Parathyroid adenoma (tissue), 2 donors: ENCODE measurements at regions not wholly inside any gene's neighbourhood (a gene's known extent, or its start where the extent isn't known, plus 50 kb on each side); places are given as distances from the start of the nearest gene placed in this dataset.

Experiments
- H2AFZ ChIP-seq: fragments of 300-600 bp; sonication (generic); one replicate; pipeline ENCODE4 v1.7.0; 2017; ENCODE audit warnings: antibody characterized with exemption, mild to moderate bottlenecking
- H3K27ac ChIP-seq: fragments of 300-600 bp; sonication (generic); one replicate; pipeline ENCODE4 v1.7.0; 2017
- H3K27me3 ChIP-seq: fragments of 300-600 bp; sonication (generic); one replicate; pipeline ENCODE4 v1.7.0; 2017; ENCODE audit warnings: low read length; ENCODE audit not compliant: control insufficient read depth, insufficient read depth
- H3K36me3 ChIP-seq: fragments of 300-600 bp; sonication (generic); one replicate; pipeline ENCODE4 v1.7.0; 2017; ENCODE audit warnings: low read length; ENCODE audit not compliant: control insufficient read depth, insufficient read depth
- H3K4me1 ChIP-seq: fragments of 300-600 bp; sonication (generic); one replicate; pipeline ENCODE4 v1.7.0; 2017; ENCODE audit warnings: control low read depth
- H3K4me2 ChIP-seq: fragments of 300-600 bp; sonication (generic); one replicate; pipeline ENCODE4 v1.7.0; 2017; ENCODE audit warnings: low read length
- H3K4me3 ChIP-seq: fragments of 300-600 bp; sonication (generic); one replicate; pipeline ENCODE4 v1.7.0; 2017; ENCODE audit warnings: low read depth, low read length
- H3K79me2 ChIP-seq: fragments of 300-600 bp; sonication (generic); one replicate; pipeline ENCODE4 v1.7.0; 2017; ENCODE audit warnings: control low read depth
- H3K9ac ChIP-seq: fragments of 300-600 bp; sonication (generic); one replicate; pipeline ENCODE4 v1.7.0; 2017; ENCODE audit warnings: mild to moderate bottlenecking
- H3K9me3 ChIP-seq: fragments of 300-600 bp; sonication (generic); one replicate; pipeline ENCODE4 v1.7.0; 2017; ENCODE audit warnings: low read length; ENCODE audit not compliant: control insufficient read depth
- CTCF ChIP-seq: fragments of 300-600 bp; sonication (generic); IDR thresholded peaks from one replicate; pipeline ENCODE4 v1.7.0; 2017; ENCODE audit warnings: antibody characterized with exemption, mild to moderate bottlenecking
- donor health status: primary hyperparathyroidism.

- Histone ChIP-seq H3K79me2 (no peaks in the 10 kb centered on the region), H3K36me3 (no peaks in the 10 kb centered on the region)
These were observed 101.4 kb downstream of the ADRA2C start for GRCh38 chr4:3867403-3868100.

DNA sequence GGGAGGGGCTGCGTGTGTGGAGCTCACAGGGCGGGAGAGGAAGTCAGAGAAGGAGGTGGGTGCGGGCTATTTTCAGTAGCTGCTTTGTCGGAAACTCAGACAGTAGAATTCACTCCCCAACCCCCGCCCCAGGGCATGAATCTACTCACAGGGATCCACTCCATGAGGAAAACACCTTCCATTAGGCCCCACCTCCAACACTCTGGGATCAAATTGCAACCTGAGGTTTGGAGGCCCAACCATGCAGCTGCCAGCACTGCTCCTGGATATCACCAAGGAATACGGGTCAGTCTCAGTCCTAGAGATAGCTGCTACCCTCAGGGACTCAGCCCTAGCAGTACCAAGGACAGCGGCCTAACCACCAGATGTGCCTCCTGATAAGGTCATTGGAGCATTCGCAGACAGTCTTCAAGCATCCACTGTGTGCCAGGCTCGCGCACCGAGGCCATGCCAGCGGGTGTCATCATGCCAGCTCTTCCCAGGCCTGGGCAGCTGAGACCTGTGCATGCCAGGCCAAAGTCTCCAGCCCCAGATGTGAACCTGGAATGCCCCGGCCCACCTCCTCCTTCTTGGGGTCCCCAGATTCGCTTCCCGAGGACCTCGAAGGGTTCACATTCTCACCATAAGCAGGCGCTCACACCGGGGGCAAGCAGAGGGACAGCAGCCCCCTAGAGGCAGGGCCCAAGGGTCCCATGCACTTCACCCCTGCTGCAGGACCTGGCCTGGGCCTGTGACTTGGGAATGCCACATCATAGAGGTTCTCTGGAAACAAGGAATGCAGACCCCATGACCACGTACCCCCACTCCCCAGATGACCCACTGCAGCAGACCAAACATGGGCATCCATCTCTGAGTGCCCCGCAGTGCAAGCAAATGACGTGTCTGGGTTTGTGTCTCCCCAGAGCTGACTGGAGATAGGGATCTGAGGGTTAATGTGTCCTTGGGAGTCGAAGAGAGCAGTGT is 102.3 kb downstream of the ADRA2C start:
- no peaks in the 10 kb centered on the region for H3K36me3 ChIP-seq
- H3K4me1 ChIP-seq = no peaks in the 10 kb centered on the region
- H2AFZ ChIP-seq = no peak overlapping the region
- H3K27ac ChIP-seq = no peak overlapping the region
- no peak overlapping the region for H3K4me2 ChIP-seq
- no peaks in the 10 kb centered on the region for H3K9me3 ChIP-seq
- H3K4me3 ChIP-seq = no peak overlapping the region
- no peak overlapping the region for H3K9ac ChIP-seq
- no peaks in the 10 kb centered on the region for H3K27me3 ChIP-seq
- no peak for TF ChIP-seq CTCF
- H3K79me2 ChIP-seq = no peaks in the 10 kb centered on the region

More at GRCh38 chr4:3867403-3868100, 101.4 kb downstream of the ADRA2C start:
- no peak overlapping the region for H3K9ac ChIP-seq
- no peak overlapping the region for H3K4me2 ChIP-seq
- no peak overlapping the region for H2AFZ ChIP-seq
- H3K9me3 ChIP-seq = no peaks in the 10 kb centered on the region
- no peaks in the 10 kb centered on the region for H3K4me1 ChIP-seq
- TF ChIP-seq CTCF = no peak
- no peak overlapping the region for H3K27ac ChIP-seq
- H3K27me3 ChIP-seq = no peaks in the 10 kb centered on the region
- H3K4me3 ChIP-seq = no peak overlapping the region

- H3K27me3 ChIP-seq = no peaks in the 10 kb centered on the region
- H3K36me3 ChIP-seq = no peaks in the 10 kb centered on the region
- H2AFZ ChIP-seq = no peak overlapping the region
- H3K27ac ChIP-seq = no peak overlapping the region
- no peaks in the 10 kb centered on the region for H3K9me3 ChIP-seq
- H3K4me3 ChIP-seq = no peak overlapping the region
- H3K4me2 ChIP-seq = no peak overlapping the region
- no peaks in the 10 kb centered on the region for H3K4me1 ChIP-seq
- no peak overlapping the region for H3K9ac ChIP-seq
- H3K79me2 ChIP-seq = no peaks in the 10 kb centered on the region
- no peak for TF ChIP-seq CTCF
These were observed 103.0 kb downstream of the ADRA2C start for GRCh38 chr4:3869174-3869572.

DNA sequence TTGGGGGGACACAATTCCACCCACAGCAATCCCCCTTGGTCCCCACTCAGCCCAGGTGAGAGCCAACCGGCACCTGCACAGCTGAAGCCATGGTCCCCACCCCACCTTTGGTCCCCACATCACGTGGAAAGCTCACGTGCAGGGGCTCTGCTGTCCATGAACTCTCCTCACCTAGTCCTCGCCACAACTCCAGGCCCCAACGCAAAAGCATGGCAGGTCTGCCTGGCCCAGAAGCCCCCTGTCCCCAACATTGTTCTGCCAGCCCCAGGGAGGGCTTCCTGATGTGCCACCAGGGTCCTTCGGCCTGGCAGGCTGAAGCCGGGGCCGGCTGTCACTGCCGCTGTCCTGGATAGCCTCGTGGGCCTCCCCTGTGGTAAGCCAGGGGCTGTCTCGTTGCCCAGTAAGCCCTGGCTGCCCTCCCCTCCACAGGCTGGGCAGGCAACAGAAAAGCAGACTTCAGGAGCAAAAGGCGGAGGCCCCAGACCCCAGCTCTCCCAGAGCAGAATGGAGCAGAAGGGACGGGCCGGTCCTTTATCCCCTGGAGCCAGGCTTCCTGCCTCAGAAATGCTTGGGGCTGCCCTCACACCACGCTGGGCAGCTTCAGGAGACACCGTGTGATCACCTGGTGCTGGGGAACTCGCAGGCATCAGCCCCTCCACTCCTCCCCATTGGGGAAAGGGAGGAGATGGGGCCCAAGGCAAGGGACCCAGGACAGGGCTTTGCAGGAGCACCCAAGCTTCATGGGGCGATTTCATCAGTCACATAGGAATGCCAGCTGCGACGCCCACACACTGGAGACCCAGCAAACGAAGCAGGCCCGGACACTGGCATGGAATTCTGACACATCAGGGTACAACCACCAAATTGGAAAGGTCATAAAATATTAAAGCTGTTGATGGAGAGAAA is 103.7 kb downstream of the ADRA2C start:
- Histone ChIP-seq H3K4me2 (no peak overlapping the region), H3K4me1 (no peaks in the 10 kb centered on the region), H3K36me3 (no peaks in the 10 kb centered on the region), H3K9ac (no peak overlapping the region), H2AFZ (no peak overlapping the region), H3K79me2 (no peaks in the 10 kb centered on the region), H3K27ac (no peak overlapping the region), H3K27me3 (no peaks in the 10 kb centered on the region), H3K9me3 (no peaks in the 10 kb centered on the region), H3K4me3 (no peak overlapping the region)
- TF ChIP-seq CTCF = no peak
